ENCODE measurements at regions not wholly inside any gene's neighbourhood (a gene's known extent, or its start where the extent isn't known, plus 50 kb on each side); places are given as distances from the start of the nearest gene placed in this dataset.
"Not testable (repeated sequence)": the region's sequence is repeated elsewhere in the genome, so short reads cannot be mapped to it uniquely, and the experiment has no call there.

GRCh38 chr5:82885627-82886389, 191.4 kb downstream of the TMEM167A start:
- H3K9me3 Mint-ChIP-seq = peaks cover 0 to 1% (median 0%) of the 10 kb centered on the region in 7 donors
- Histone ChIP-seq H3K36me3 (ENCODE audit: control insufficient read depth, insufficient read depth, low read length) (no peaks in the 10 kb centered on the region), H3K9me3 (ENCODE audit: control insufficient read depth in 2 of 2, low read length in 2 of 2) (no peaks in the 10 kb centered on the region), H3K4me1 (ENCODE audit: control insufficient read depth, insufficient read depth, low read length, poor library complexity, severe bottlenecking) (no peaks in the 10 kb centered on the region), H3K27me3 (ENCODE audit: control insufficient read depth, insufficient read depth, low read length) (no peaks in the 10 kb centered on the region), H3K27ac (ENCODE audit: insufficient read depth, low read length, poor library complexity, severe bottlenecking) (no peak overlapping the region), H3K4me3 (ENCODE audit: low read depth, low read length) (no peak overlapping the region)
- no peaks in the 10 kb centered on the region for H3K36me3 Mint-ChIP-seq
- H3K4me1 Mint-ChIP-seq = no peaks in the 10 kb centered on the region
- no peak overlapping the region for H3K4me3 Mint-ChIP-seq
- no peak overlapping the region for H3K27ac Mint-ChIP-seq
- DNase-seq (no peak), ATAC-seq (ENCODE audit: low read depth in 2 of 2) (no peak)
- H3K27me3 Mint-ChIP-seq = no peaks in the 10 kb centered on the region

- no peaks in the 10 kb centered on the region for H3K27me3 Mint-ChIP-seq
- peaks cover 0 to 2% (median 0%) of the 10 kb centered on the region in 7 donors for H3K9me3 Mint-ChIP-seq
- ATAC-seq (ENCODE audit: low read depth in 2 of 2) = no peak
Measured at GRCh38 chr5:82884821-82885471, 192.2 kb downstream of the TMEM167A start.

GRCh38 chr5:82882316-82882715, 194.9 kb downstream of the TMEM167A start:
- H3K27me3 ChIP-seq (ENCODE audit: control insufficient read depth, insufficient read depth, low read length) = no peaks in the 10 kb centered on the region
- peaks cover 0 to 17% (median 2%) of the 10 kb centered on the region in 7 donors for H3K9me3 Mint-ChIP-seq
- no peak overlapping the region for H3K27ac Mint-ChIP-seq
- no peaks in the 10 kb centered on the region for H3K36me3 ChIP-seq (ENCODE audit: control insufficient read depth, insufficient read depth, low read length)
- H3K4me1 Mint-ChIP-seq = no peaks in the 10 kb centered on the region
- peaks cover 4 to 11% of the 10 kb centered on the region in 2 experiments for H3K9me3 ChIP-seq (ENCODE audit: control insufficient read depth in 2 of 2, low read length in 2 of 2)
- H3K36me3 Mint-ChIP-seq = no peaks in the 10 kb centered on the region
- no peaks in the 10 kb centered on the region for H3K27me3 Mint-ChIP-seq
- no peak for ATAC-seq (ENCODE audit: low read depth in 2 of 2)
- H3K4me3 ChIP-seq (ENCODE audit: low read depth, low read length) = no peak overlapping the region
- no peak overlapping the region for H3K27ac ChIP-seq (ENCODE audit: insufficient read depth, low read length, poor library complexity, severe bottlenecking)
- no peak for DNase-seq
- no peak overlapping the region for H3K4me3 Mint-ChIP-seq
- H3K4me1 ChIP-seq (ENCODE audit: control insufficient read depth, insufficient read depth, low read length, poor library complexity, severe bottlenecking) = no peaks in the 10 kb centered on the region

More at GRCh38 chr5:82884821-82885471, 192.2 kb downstream of the TMEM167A start:
- Mint-ChIP-seq H3K4me1 (no peaks in the 10 kb centered on the region), H3K36me3 (no peaks in the 10 kb centered on the region), H3K27ac (no peak overlapping the region), H3K4me3 (no peak overlapping the region)
- H3K9me3 ChIP-seq (ENCODE audit: control insufficient read depth in 2 of 2, low read length in 2 of 2) = peaks cover 0 to 3% of the 10 kb centered on the region in 2 experiments
- H3K27ac ChIP-seq (ENCODE audit: insufficient read depth, low read length, poor library complexity, severe bottlenecking) = no peak overlapping the region
- H3K4me1 ChIP-seq (ENCODE audit: control insufficient read depth, insufficient read depth, low read length, poor library complexity, severe bottlenecking) = no peaks in the 10 kb centered on the region
- no peaks in the 10 kb centered on the region for H3K36me3 ChIP-seq (ENCODE audit: control insufficient read depth, insufficient read depth, low read length)
- no peaks in the 10 kb centered on the region for H3K27me3 ChIP-seq (ENCODE audit: control insufficient read depth, insufficient read depth, low read length)
- no peak overlapping the region for H3K4me3 ChIP-seq (ENCODE audit: low read depth, low read length)
- no peak for DNase-seq

- Mint-ChIP-seq H3K36me3 (no peaks in the 10 kb centered on the region), H3K27ac (no peak overlapping the region), H3K27me3 (no peaks in the 10 kb centered on the region), H3K4me1 (no peaks in the 10 kb centered on the region), H3K4me3 (no peak overlapping the region), H3K9me3 (peaks cover 0 to 23% (median 6%) of the 10 kb centered on the region in 7 donors)
- Histone ChIP-seq H3K27ac (ENCODE audit: insufficient read depth, low read length, poor library complexity, severe bottlenecking) (no peak overlapping the region), H3K9me3 (ENCODE audit: control insufficient read depth in 2 of 2, low read length in 2 of 2) (peaks cover 4 to 11% of the 10 kb centered on the region in 2 experiments), H3K4me1 (ENCODE audit: control insufficient read depth, insufficient read depth, low read length, poor library complexity, severe bottlenecking) (no peaks in the 10 kb centered on the region), H3K4me3 (ENCODE audit: low read depth, low read length) (no peak overlapping the region), H3K27me3 (ENCODE audit: control insufficient read depth, insufficient read depth, low read length) (no peaks in the 10 kb centered on the region), H3K36me3 (ENCODE audit: control insufficient read depth, insufficient read depth, low read length) (no peaks in the 10 kb centered on the region)
- no peak for DNase-seq
- ATAC-seq (ENCODE audit: low read depth in 2 of 2) = no peak
Measured at GRCh38 chr5:82881571-82882174, 195.5 kb downstream of the TMEM167A start.

GRCh38 chr5:82879089-82879488, 198.1 kb downstream of the TMEM167A start:
- Histone ChIP-seq H3K27me3 (ENCODE audit: control insufficient read depth, insufficient read depth, low read length) (no peaks in the 10 kb centered on the region), H3K4me3 (ENCODE audit: low read depth, low read length) (no peak overlapping the region), H3K4me1 (ENCODE audit: control insufficient read depth, insufficient read depth, low read length, poor library complexity, severe bottlenecking) (no peaks in the 10 kb centered on the region), H3K9me3 (ENCODE audit: control insufficient read depth in 2 of 2, low read length in 2 of 2) (peaks cover 4 to 11% of the 10 kb centered on the region in 2 experiments), H3K36me3 (ENCODE audit: control insufficient read depth, insufficient read depth, low read length) (no peaks in the 10 kb centered on the region), H3K27ac (ENCODE audit: insufficient read depth, low read length, poor library complexity, severe bottlenecking) (no peak overlapping the region)
- H3K27ac Mint-ChIP-seq = no peak overlapping the region
- H3K4me3 Mint-ChIP-seq = no peak overlapping the region
- no peaks in the 10 kb centered on the region for H3K4me1 Mint-ChIP-seq
- DNase-seq = no peak
- H3K27me3 Mint-ChIP-seq = no peaks in the 10 kb centered on the region
- no peak for ATAC-seq (ENCODE audit: low read depth in 2 of 2)
- peaks cover 1 to 24% (median 9%) of the 10 kb centered on the region in 7 donors for H3K9me3 Mint-ChIP-seq
- H3K36me3 Mint-ChIP-seq = no peaks in the 10 kb centered on the region

GRCh38 chr5:82873452-82873851, 203.7 kb downstream of the TMEM167A start:
- Mint-ChIP-seq H3K4me3 (no peak overlapping the region), H3K9me3 (peaks cover 1 to 17% (median 4%) of the 10 kb centered on the region in 7 donors), H3K27ac (no peak overlapping the region), H3K4me1 (no peaks in the 10 kb centered on the region), H3K27me3 (no peaks in the 10 kb centered on the region), H3K36me3 (no peaks in the 10 kb centered on the region)
- no peak overlapping the region for H3K27ac ChIP-seq (ENCODE audit: insufficient read depth, low read length, poor library complexity, severe bottlenecking)
- no peaks in the 10 kb centered on the region for H3K36me3 ChIP-seq (ENCODE audit: control insufficient read depth, insufficient read depth, low read length)
- no peak overlapping the region for H3K4me3 ChIP-seq (ENCODE audit: low read depth, low read length)
- ATAC-seq (ENCODE audit: low read depth in 2 of 2) (no peak), DNase-seq (no peak)
- H3K4me1 ChIP-seq (ENCODE audit: control insufficient read depth, insufficient read depth, low read length, poor library complexity, severe bottlenecking) = no peaks in the 10 kb centered on the region
- no peaks in the 10 kb centered on the region for H3K9me3 ChIP-seq (ENCODE audit: control insufficient read depth in 2 of 2, low read length in 2 of 2)
- H3K27me3 ChIP-seq (ENCODE audit: control insufficient read depth, insufficient read depth, low read length) = no peaks in the 10 kb centered on the region

GRCh38 chr5:82872321-82873288, 204.6 kb downstream of the TMEM167A start:
- DNase-seq; H3K4me3 ChIP-seq (ENCODE audit: low read depth, low read length); H3K4me1 Mint-ChIP-seq; H3K4me1 ChIP-seq (ENCODE audit: control insufficient read depth, insufficient read depth, low read length, poor library complexity, severe bottlenecking); H3K4me3 Mint-ChIP-seq; H3K9me3 ChIP-seq (ENCODE audit: control insufficient read depth in 2 of 2, low read length in 2 of 2); ATAC-seq (ENCODE audit: low read depth in 2 of 2); H3K36me3 ChIP-seq (ENCODE audit: control insufficient read depth, insufficient read depth, low read length); H3K27me3 ChIP-seq (ENCODE audit: control insufficient read depth, insufficient read depth, low read length); H3K27ac Mint-ChIP-seq; H3K27me3 Mint-ChIP-seq; H3K27ac ChIP-seq (ENCODE audit: insufficient read depth, low read length, poor library complexity, severe bottlenecking); H3K36me3 Mint-ChIP-seq: not testable (repeated sequence)
- peaks cover 1 to 17% (median 4%) of the 10 kb centered on the region in 7 donors for H3K9me3 Mint-ChIP-seq
